HepG2 (cell line): ENCODE measurements at regions not wholly inside any gene's neighbourhood (a gene's known extent, or its start where the extent isn't known, plus 50 kb on each side); places are given as distances from the start of the nearest gene placed in this dataset.

ENCODE experiments used
- ATAC-seq: fragments of 200-7000 bp; cut with Tn5 transposase; 3 replicates; pipeline ENCODE4 v1.9.1; 2020; ENCODE audit warnings: mild to moderate bottlenecking, moderate library complexity
- BruUV-seq: library from RNA; stranded (reverse); fragments of 400-500 nt; replicated peaks from 2 replicates; lab custom pipeline; 2021; lab: Mats Ljungman, UMichigan
- CTCF ChIA-PET: fragments of 300-600 bp; formaldehyde crosslinking; extraction: SDS; loops from one replicate; lab custom pipeline; 2021; ENCODE audit warnings: low total read pairs, inconsistent platforms, low intra/inter-chr PET ratio; lab: Yijun Ruan, JAX
- POLR2A ChIA-PET: fragments of 350-600 bp; sonication (Branson Sonifier 250); formaldehyde crosslinking; loops from one replicate; lab custom pipeline; 2020; ENCODE audit warnings: antibody characterized with exemption, inconsistent platforms; lab: Yijun Ruan, JAX
- DNase-seq: peaks from one replicate; pipeline ENCODE4 v3.0.0-alpha.2; 2015; ENCODE audit warnings: low spot score
- FAIRE-seq: peaks from 3 replicates; lab custom pipeline; 2011; peaks lifted over from hg19 to GRCh38; lab: Jason Lieb, UNC
- H2AFZ ChIP-seq: one replicate; pipeline ENCODE4 v1.6.1; 2011; ENCODE audit warnings: low read length, inconsistent platforms
- H3K27ac ChIP-seq: fragments of 300-600 bp; 3 replicates; pipeline ENCODE4 v1.8.0; 2011; ENCODE audit warnings: mixed run types, mild to moderate bottlenecking, mixed read lengths, low read length, inconsistent platforms; ENCODE audit not compliant: insufficient read depth; ENCODE audit errors: extremely low read length
- H3K27me3 ChIP-seq, 2 experiments: fragments of 200-600 bp in 1 of 2; 2 replicates in 1 of 2; 3 replicates in 1 of 2; pipeline versions ENCODE4 v1.6.0 to v1.8.0; 2011; ENCODE audit warnings: low read length in 2 of 2, mild to moderate bottlenecking in 2 of 2, moderate library complexity in 2 of 2, inconsistent platforms in 1 of 2; ENCODE audit not compliant: insufficient read depth in 2 of 2, control insufficient read depth in 1 of 2
- H3K36me3 ChIP-seq, 2 experiments: fragments of 200-600 bp in 1 of 2; replicated peaks in 1 of 2; 2 replicates in 1 of 2; 3 replicates in 1 of 2; pipeline versions ENCODE4 v1.5.1 to v1.8.0; 2011; ENCODE audit warnings: low read length in 2 of 2, inconsistent platforms in 1 of 2; ENCODE audit not compliant: insufficient read depth in 2 of 2, control insufficient read depth in 1 of 2
- H3K4me1 ChIP-seq: 2 replicates; pipeline ENCODE4 v1.5.1; 2012; ENCODE audit warnings: low read length, inconsistent platforms; ENCODE audit not compliant: insufficient read depth
- H3K4me2 ChIP-seq: 2 replicates; pipeline ENCODE4 v1.6.0; 2011; ENCODE audit warnings: low read depth, low read length, inconsistent platforms
- H3K4me3 ChIP-seq, 3 experiments: fragments of 200-600 bp in 1 of 3; sonication (generic), shearing (Covaris generic) in 1 of 3; replicated peaks in 1 of 3; 2 replicates each; pipeline ENCODE4 v1.5.1; 2011 to 2016; ENCODE audit warnings: low read length in 3 of 3, inconsistent platforms in 2 of 3, low read depth in 2 of 3, mild to moderate bottlenecking in 2 of 3, control low read depth in 1 of 3, mixed read lengths in 1 of 3; ENCODE audit not compliant: insufficient read depth in 1 of 3
- H3K79me2 ChIP-seq: one replicate; pipeline ENCODE4 v1.6.1; 2011; ENCODE audit warnings: low read length, inconsistent platforms; ENCODE audit not compliant: insufficient read depth
- H3K9ac ChIP-seq: 2 replicates; pipeline ENCODE4 v1.6.0; 2011; ENCODE audit warnings: mild to moderate bottlenecking, low read depth, low read length, inconsistent platforms; ENCODE audit not compliant: insufficient read depth
- H3K9me3 ChIP-seq: 2 replicates; pipeline ENCODE4 v1.5.1; 2012; ENCODE audit warnings: mild to moderate bottlenecking, low read length
- H4K20me1 ChIP-seq: 2 replicates; pipeline ENCODE4 v1.6.0; 2011; ENCODE audit warnings: inconsistent platforms, mild to moderate bottlenecking, low read length, moderate library complexity; ENCODE audit not compliant: insufficient read depth
- AGO2 ChIP-seq: fragments of 200-400 bp; formaldehyde crosslinking; optimal IDR thresholded peaks from 2 replicates; pipeline ENCODE3; 2017; ENCODE audit warnings: mild to moderate bottlenecking, low read depth, low read length, moderate library complexity
- AHR ChIP-seq: IDR thresholded peaks from 2 replicates; pipeline ENCODE4 v1.6.1; 2018; ENCODE audit warnings: missing genetic modification reagents, missing compliant biosample characterization
- HDAC6 ChIP-seq: fragments of 200-600 bp; sonication (generic); IDR thresholded peaks from 2 replicates; pipeline ENCODE4 v1.7.0; 2017; ENCODE audit warnings: mild to moderate bottlenecking, antibody characterized with exemption, low read length, low read depth
- KDM5B ChIP-seq: sonication (generic); formaldehyde crosslinking; IDR thresholded peaks from 2 replicates; pipeline ENCODE4 v1.4.0; 2020; ENCODE audit warnings: missing genetic modification reagents, mild to moderate bottlenecking, borderline replicate concordance
- NFIB ChIP-seq: sonication (generic); formaldehyde crosslinking; IDR thresholded peaks from 2 replicates; pipeline ENCODE4 v1.9.0; 2021; ENCODE audit warnings: missing genetic modification reagents, mild to moderate bottlenecking, borderline replicate concordance
- PRDM10 ChIP-seq: sonication (generic); formaldehyde crosslinking; IDR thresholded peaks from 2 replicates; pipeline ENCODE4 v1.4.0; 2020; ENCODE audit warnings: low read depth, missing genetic modification reagents
- TCF7 ChIP-seq: sonication (generic); IDR thresholded peaks from 2 replicates; pipeline ENCODE4 v1.6.1; 2016; ENCODE audit warnings: antibody characterized with exemption, low read depth
- TFE3 ChIP-seq: IDR thresholded peaks from 2 replicates; pipeline ENCODE4 v1.6.1; 2016
- TOE1 ChIP-seq: sonication (generic); formaldehyde crosslinking; IDR thresholded peaks from 2 replicates; pipeline ENCODE4 v1.4.0; 2020; ENCODE audit warnings: mild to moderate bottlenecking, missing genetic modification reagents
- ZNF691 ChIP-seq: sonication (generic); formaldehyde crosslinking; IDR thresholded peaks from 2 replicates; pipeline ENCODE4 v1.4.0; 2020; ENCODE audit warnings: missing genetic modification reagents, low read depth, mild to moderate bottlenecking, borderline replicate concordance
- WGBS: methylation state at CpG from one replicate; pipeline ENCODE4 v1.1.6; 2017; ENCODE audit warnings: low lambda C conversion rate; 5-methylcytosine and 5-hydroxymethylcytosine counted together
- in situ Hi-C: cut with HindIII; loops from 2 replicates; pipeline ENCODE4 v1.10.0; 2017; ENCODE audit warnings: low pct_unique_long_range_greater_than_20kb; ENCODE audit not compliant: extremely low pct_ligation_motif_present
- intact Hi-C: fragments of 100-400 bp; cut with micrococcal nuclease; formaldehyde crosslinking; loops from one replicate; pipeline ENCODE4 v1.10.0; 2022; ENCODE audit not compliant: unreplicated experiment

- intact Hi-C loops: no loop called here
- FAIRE-seq: no peak
Measured at GRCh38 chr5:162231522-162231921, 163.9 kb downstream of the GABRG2 start.

More at GRCh38 chr5:162231522-162231921, 163.9 kb downstream of the GABRG2 start:
- H3K4me1 ChIP-seq: no peaks in the 10 kb centered on the region
- H3K79me2 ChIP-seq: no peaks in the 10 kb centered on the region
- ATAC-seq (no peak), DNase-seq (no peak)
- no peak overlapping the region for H3K4me2 ChIP-seq
- H3K9me3 ChIP-seq: peaks cover 38% of the 10 kb centered on the region
- no peak overlapping the region for H3K9ac ChIP-seq
- no peaks in the 10 kb centered on the region for H3K36me3 ChIP-seq
- BruUV-seq: no TSS peak
- no peak overlapping the region for H2AFZ ChIP-seq
- TF ChIP-seq ZNF691 (CRISPR knock-in tag) (no peak), AHR (CRISPR knock-in tag) (no peak), AGO2 (no peak), TOE1 (CRISPR knock-in tag) (no peak), TCF7 (no peak), TFE3 (CRISPR knock-in tag) (no peak), PRDM10 (CRISPR knock-in tag) (no peak), NFIB (CRISPR knock-in tag) (no peak), KDM5B (CRISPR knock-in tag) (no peak), HDAC6 (no peak)
- H3K27me3 ChIP-seq: no peaks in the 10 kb centered on the region
- 8% methylated on average over 1 of the region's 1 CpG for WGBS
- no peak overlapping the region for H3K27ac ChIP-seq
- CTCF ChIA-PET: no interaction called here
- no peak overlapping the region for H3K4me3 ChIP-seq
- in situ Hi-C loops: no loop called here
- no peaks in the 10 kb centered on the region for H4K20me1 ChIP-seq
- POLR2A ChIA-PET: no interaction called here
